ENCODE measurements at regions not wholly inside any gene's neighbourhood (a gene's known extent, or its start where the extent isn't known, plus 50 kb on each side); places are given as distances from the start of the nearest gene placed in this dataset.

DNA sequence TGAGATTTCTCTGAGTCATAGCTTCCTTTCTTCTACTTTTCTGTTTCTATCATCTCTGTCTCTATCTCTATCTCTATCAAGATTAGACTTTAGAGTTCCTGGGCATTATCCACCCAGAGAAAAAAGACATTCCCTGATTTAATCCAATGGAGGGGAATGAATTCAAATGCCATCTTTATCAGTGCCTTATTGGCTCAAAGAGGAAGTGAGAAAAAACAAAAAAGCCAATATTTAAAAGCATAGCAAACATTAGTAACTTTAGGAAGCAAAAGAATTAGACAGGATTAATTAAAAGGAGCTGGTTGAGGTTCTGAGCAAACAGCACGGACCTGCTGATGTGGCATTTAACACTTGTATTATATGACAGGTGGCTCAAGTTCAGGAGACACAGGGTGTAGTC lies 736.5 kb downstream of the REEP3 start:
- no peak for DNase-seq

DNA sequence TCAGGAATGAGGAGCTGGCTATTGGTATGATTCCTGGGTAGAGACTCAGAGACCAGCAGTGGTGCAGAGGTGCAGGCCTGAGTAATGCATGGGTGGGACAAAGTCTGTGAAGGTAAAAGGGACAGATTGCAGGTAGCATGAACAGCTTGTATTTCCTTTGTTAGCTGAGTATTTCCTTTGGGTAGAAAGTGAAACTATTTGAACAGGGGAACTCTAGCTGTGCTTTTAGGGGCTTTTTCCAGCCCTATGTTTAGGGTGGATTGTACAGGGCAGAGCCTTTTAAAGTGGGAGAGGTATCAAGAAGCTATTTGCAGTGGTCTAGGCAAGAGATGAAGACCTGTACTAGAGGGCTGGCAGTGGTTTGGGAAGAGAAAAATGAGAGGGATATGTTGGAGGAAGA lies 739.9 kb downstream of the REEP3 start:
- no peak for DNase-seq

GRCh38 chr10:64261676-64262075 lies 740.5 kb downstream of the REEP3 start:
- DNase-seq, result no peak

DNA sequence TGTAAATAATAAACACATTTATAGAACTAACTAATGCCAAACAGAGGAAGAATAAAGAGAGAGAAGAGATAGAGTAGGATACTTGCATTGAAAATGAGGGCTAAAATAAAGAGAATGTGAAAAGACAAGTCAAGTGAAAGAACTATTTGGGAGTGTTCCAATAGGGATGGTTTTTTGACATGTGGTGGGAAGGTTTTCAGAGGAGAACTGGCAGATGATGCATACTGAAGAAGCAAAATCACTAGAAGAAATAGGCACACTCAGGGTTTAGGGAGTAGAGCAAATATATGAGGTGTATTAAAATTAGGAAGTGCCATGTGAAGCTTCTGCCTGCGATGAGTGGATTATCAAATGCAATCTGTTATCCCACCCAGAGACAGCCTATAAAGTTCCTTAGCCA lies 744.8 kb downstream of the REEP3 start:
- DNase-seq, result no peak

DNA sequence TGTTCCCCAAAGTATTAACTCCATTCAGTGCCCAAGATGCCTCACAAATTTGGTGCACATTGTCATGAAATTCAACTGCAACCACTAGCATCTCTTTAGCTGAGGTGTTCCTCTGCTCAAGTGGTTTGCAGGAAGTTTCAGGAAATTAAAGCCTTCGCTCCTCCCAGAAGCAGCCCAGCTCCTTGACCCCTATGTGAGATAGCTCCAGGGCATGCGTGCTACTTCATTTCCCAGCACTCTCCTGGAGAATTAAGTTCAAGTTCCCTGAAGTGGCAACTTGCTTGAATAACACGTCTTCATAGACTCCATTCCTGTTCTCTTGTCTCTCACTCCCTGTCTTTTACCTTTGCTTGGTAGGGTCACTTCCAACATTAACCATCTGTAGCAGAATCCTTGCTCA lies 750.3 kb downstream of the REEP3 start:
- DNase-seq, result no peak

DNA sequence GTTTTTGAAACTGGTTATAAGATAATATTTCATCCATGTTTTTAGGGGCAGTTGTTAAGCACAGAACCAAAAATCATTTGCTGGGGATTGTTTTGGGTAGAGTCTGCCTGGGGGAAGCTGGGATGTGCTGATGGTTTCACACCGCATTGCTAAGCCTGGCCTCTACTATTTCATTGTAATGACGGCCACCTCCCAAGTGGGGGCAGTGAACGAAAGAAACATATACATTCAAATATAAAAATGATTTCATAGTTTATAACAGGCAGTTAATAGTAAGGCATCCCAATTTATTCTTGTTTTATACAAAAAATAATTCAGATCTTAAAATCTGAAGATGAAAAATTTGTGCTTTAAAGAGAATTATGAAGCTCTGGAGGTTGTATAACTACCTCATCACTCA lies 750.8 kb downstream of the REEP3 start:
- no peak for DNase-seq

DNA sequence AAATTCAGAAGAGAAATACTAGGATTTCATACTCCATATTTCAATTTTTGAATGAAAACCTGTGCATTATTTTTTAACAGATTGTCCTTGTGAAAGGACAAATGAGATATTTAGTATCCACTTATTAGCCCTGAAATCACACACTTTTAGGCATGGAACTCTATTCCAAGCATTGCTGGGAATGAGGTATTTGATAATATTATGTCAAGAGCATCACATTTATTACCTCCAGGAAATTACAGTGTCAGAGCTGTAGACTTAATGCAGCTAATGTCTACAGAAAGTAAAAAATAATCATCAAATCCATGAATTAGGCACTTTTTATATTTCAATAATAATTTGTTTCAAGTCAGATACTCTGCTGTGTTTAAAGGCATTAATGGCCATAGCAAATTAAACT lies 753.8 kb downstream of the REEP3 start:
- DNase-seq, result no peak

DNA sequence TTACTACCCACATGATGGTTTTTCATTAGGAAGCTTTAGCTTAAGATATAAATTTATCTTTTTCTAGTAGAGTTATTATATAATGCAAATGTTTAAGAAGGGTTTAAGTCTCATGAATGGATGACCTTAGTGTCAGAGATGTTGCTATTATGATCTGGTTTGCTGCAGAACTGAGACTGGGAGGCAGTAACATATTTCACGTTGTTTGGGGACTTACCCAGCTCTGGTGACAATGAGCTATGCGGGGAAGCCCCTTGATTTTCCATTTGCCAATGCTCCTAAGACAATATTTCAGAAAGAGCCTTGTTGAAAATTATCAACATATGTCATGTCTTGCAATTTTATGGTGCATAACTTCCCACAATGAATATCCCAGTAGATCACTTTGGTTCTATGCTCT lies 754.6 kb downstream of the REEP3 start:
- DNase-seq, result no peak

DNA sequence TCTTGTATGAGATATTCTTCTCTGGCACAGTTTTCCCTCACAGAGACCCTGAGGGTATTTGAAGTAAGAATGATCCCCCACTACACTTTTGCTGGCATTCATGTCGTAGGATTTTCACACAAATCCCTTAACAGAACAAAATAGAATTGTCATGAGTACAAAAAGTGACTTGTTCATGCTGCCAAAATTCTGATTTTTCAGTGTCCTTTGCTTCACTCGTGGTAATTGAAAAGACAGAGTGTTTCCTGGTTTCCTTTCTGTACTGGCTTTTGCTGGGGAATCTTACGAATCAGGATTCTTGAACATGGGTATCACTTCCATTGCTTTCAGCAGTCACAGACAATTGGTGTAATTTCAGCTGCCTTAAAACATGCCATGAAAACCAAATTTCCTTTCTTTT lies 756.3 kb downstream of the REEP3 start:
- no peak for DNase-seq

DNA sequence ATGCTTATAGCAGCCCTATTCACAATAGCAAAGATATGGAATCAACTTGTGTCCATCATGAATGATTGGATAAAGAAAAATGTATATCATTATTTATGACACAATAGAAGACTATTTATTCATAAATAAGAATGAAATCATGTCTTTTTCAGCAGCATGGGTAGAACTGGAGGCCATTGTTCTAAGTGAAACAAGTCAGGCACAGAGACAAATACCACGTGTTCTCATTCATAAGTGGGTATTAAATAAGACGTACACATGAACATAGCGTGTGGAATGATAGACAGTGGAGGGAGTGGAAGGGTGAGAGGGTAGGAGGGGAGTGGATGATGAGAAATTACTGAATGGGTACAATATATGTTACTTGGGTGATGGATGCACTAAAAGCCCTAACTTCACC lies 762.4 kb downstream of the REEP3 start:
- no peak for DNase-seq

GRCh38 chr10:64286533-64286932 lies 765.3 kb downstream of the REEP3 start:
- DNase-seq, result no peak

GRCh38 chr10:64288404-64288803 lies 767.2 kb downstream of the REEP3 start:
- no peak for DNase-seq

- DNase-seq, result no peak
These were observed 782.4 kb downstream of the REEP3 start for GRCh38 chr10:64303566-64303965.

GRCh38 chr10:64306729-64307327 lies 785.6 kb downstream of the REEP3 start:
- no peak for DNase-seq

- DNase-seq, result no peak
These were observed 791.7 kb downstream of the REEP3 start for GRCh38 chr10:64312876-64313275.

DNA sequence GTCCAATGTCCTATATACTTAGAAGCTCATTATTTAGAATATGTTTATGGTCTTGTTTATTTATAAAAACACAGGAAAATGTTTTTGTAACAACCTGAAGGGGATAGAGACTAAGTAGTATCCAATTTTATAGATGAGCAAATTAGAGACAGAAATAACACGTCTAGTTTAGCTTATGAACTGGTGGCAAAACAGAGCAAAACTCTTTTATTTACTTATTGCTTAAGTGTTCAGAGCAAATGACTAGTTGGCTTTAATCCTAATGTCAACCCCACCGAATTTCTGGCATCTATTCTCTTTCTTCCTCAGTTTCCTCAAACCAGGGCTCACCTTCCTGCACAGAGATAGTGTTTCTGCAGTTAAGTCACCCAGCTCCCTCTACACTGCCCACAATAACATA lies 792.8 kb downstream of the REEP3 start:
- DNase-seq, result no peak

GRCh38 chr10:64316416-64316815 lies 795.2 kb downstream of the REEP3 start:
- no peak for DNase-seq

GRCh38 chr10:64316833-64317232 lies 795.6 kb downstream of the REEP3 start:
- no peak for DNase-seq

DNA sequence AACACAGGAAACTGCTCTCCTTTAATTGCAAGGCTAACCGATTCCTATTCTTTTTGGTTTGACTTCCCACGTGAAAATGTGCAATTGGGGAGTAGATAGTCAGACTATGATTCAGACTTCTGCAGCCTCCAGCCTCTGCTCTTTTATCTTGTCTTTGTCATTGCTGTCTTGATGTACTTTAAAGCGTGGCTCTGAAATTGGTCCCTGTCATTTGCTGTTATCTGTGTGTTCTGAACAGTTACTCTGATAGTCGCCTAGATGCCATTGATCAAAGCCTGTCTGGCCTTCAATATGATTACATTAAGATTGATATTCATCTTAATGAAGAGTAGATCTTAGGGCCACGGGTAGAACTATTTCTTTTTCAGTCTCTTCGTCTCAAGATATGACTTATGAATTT lies 799.2 kb downstream of the REEP3 start:
- no peak for DNase-seq

DNA sequence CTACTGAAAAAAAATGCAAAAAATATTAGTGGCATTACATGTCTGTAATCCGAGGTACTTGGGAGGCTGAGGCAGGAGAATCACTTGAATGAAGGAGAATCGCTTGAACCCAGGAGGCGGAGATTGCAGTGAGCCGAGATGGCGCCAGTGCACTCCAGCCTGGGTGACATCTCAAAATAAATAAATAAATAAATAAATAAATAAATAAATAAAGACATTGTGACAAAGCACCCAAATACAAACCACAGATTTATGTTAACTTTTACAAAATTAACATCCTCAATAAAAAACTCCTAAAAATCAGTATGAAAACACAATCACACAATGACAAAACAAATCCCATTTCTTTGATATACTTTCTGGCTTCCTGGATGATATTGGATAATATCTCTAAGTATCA lies 808.3 kb downstream of the REEP3 start:
- no peak for DNase-seq

DNA sequence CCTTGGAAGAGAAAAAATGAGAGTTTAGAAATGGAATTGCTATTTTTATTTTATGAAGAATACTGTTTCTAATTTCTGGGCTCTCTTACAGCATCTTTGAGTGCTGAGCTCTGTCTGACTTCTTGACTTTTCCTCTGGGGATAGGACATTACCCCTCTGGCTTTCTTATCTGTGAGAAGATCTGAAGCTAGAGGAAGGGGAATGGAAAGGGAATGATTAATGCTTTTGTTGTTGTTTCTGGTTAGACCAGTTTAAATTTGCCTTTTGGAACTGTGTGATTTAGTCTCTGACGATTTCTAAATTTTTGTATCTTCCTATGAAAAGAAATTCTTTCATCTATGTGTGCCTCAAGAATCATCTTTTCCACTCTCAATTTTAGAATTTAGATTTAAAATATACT lies 811.4 kb downstream of the REEP3 start:
- no peak for DNase-seq

DNA sequence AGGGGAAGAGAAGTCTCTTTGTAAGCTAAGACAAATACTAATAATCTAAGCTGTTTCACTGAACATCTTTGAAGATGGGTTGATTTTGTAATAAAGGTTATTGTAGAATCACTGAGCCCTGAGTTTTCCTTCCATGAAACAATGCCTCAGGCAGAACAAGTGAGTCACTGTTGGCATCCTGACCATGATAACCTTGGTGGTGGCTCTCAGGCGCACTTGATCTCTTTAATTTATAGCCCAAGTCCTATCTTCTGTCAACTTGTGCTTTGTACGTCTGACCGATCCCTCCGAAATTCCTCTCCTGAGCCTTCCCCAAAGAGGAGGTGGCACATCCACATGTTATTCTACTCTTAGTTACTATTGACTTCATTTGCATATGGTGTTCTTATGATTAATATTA lies 812.9 kb downstream of the REEP3 start:
- DNase-seq, result no peak

DNA sequence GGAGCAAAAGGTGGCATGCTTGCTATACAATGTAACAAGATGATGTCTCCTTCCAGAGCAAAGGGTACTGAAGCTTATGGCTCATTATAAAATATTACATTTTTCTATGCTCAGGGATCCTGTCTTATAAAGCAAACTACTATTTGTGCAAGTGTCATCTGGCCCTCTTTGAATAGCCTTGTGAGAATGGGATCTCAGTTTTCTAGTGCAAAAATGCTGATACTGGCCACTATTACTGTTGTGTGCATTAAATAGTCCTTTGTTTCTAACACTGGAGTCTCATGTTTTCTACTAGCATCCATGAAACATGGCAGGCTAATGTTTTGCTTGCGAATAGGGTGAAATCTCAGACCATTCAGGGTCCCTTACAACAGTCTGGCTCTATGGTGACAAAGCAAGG lies 823.0 kb downstream of the REEP3 start:
- no peak for DNase-seq

- DNase-seq, result no peak
These were observed 824.7 kb downstream of the REEP3 start for GRCh38 chr10:64345856-64346255.

- no peak for DNase-seq
These were observed 825.2 kb downstream of the REEP3 start for GRCh38 chr10:64346389-64346788.

GRCh38 chr10:64350665-64351064 lies 829.5 kb downstream of the REEP3 start:
- DNase-seq, result no peak

Measured in central memory CD4-positive, alpha-beta T cell (primary cell).